ENCODE measurements at regions not wholly inside any gene's neighbourhood (a gene's known extent, or its start where the extent isn't known, plus 50 kb on each side); places are given as distances from the start of the nearest gene placed in this dataset.

GRCh38 chr11:8775734-8776133 lies 93.1 kb downstream of the RPL27A start:
- H3K27ac Mint-ChIP-seq, result no peak overlapping the region
- DNase-seq, result no peak
- no peaks in the 10 kb centered on the region for H3K9me3 Mint-ChIP-seq
- peaks cover 2% of the 10 kb centered on the region for H3K4me1 Mint-ChIP-seq
- H3K27me3 Mint-ChIP-seq, result peaks cover 5% of the 10 kb centered on the region
- CTCF ChIA-PET, result no interaction called here
- no peak overlapping the region for H3K4me3 Mint-ChIP-seq
- H3K36me3 Mint-ChIP-seq (ENCODE audit: low read depth), result no peaks in the 10 kb centered on the region
- POLR2A ChIA-PET, result no interaction called here

- no peak overlapping the region for H3K27ac Mint-ChIP-seq
- no peaks in the 10 kb centered on the region for H3K9me3 Mint-ChIP-seq
- ChIA-PET CTCF (no interaction called here), POLR2A (no interaction called here)
- no peaks in the 10 kb centered on the region for H3K36me3 Mint-ChIP-seq (ENCODE audit: low read depth)
- H3K4me1 Mint-ChIP-seq, result peaks cover 2% of the 10 kb centered on the region
- H3K27me3 Mint-ChIP-seq, result peaks cover 10% of the 10 kb centered on the region
- no peak overlapping the region for H3K4me3 Mint-ChIP-seq
- no peak for DNase-seq
These were observed 93.6 kb downstream of the RPL27A start for GRCh38 chr11:8776209-8776608.

DNA sequence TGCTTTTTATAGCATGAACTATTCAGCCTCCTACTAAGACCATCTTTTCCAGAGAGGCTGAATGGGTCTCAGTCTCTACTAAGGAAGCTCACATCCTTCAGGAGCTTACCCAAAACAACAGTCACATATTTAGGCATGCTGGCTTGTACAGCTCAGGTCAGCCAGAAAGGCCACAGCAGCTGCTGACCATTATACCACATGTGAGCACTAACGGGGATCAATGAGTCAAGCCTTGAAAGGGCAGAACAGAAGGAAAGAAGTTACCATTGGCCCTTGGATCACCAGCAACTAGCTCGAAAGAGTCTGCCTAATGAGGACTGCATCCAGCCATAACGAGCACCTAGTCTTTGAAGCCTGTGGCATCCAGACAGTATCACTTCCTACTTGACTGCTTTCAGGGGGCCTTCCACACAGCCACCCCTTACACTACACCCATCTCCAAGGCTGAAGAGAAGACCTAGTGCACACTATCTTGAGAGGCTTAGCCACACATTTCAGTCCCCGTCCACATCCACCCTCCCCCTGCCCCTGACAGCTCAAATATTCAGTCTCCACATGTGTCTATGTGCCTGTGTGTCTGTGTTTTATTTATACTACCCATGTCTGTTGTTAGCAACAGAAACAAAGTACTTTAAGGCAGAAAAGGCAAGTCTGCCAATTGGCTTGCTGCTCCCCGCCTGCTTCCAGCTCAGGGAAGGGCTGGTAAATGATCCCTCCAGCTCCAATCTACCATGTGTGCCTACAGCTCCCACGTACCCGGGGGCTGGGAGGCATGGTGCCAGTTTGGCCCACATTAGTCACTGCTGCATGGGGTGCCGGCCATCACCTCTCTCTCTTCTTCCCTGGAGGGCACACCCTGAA lies 95.5 kb downstream of the RPL27A start:
- DNase-seq, result no peak
- Mint-ChIP-seq H3K27me3 (peaks cover 17% of the 10 kb centered on the region), H3K27ac (no peak overlapping the region), H3K36me3 (ENCODE audit: low read depth) (no peaks in the 10 kb centered on the region), H3K4me3 (no peak overlapping the region), H3K4me1 (peaks cover 2% of the 10 kb centered on the region), H3K9me3 (no peaks in the 10 kb centered on the region)
- POLR2A ChIA-PET, result no interaction called here
- CTCF ChIA-PET, result interaction anchor here (0.6 to 1.5 kb wide), 5 partner anchors 9 to 819 kb away, joined by 3 to 7 read pairs (median 3); a partner anchor contains a TSS

DNA sequence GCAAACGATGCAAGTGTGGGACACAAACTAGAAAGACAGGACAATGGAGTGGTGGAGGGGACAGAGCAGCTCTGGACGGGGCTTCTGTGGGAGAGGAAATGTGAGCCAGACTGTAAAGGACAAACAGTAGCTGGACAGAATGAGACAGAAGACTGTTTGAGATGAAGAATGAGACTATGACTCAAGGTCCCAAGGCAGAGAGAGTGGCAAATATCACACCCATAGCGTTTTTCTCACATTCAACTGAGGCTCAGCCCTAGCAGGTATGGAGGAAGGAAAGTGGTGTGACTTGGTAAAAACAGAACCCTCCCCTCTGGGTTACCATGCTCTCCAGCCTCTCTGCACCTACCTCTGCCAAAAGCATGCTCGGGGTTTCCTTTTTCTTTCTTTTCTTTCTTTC lies 96.5 kb downstream of the RPL27A start:
- ChIA-PET POLR2A (no interaction called here), CTCF (interaction anchor here (0.9 kb wide), 1 partner anchor 38 kb away, joined by 3 read pairs; no protein-coding TSS in a partner anchor)
- H3K27me3 Mint-ChIP-seq, result peaks cover 19% of the 10 kb centered on the region

DNA sequence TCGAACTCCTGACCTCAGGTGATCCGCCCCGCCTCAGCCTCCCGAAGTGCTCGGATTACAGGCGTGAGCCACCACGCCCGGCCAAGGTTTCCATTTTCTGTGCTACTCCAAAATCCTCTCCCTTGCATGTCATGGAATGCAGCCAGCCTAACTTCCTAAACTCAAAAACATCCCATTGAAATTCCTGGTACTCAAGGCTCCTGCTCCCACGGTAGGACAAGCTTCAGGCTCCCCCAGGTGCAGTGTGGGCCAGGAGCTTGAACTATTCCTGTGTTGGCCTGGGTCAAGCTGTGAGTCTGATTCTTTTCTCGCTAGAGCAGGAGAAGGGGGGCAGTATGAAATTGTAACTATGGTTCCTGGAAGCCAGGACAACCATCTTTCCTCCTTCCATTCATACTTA lies 97.1 kb downstream of the RPL27A start:
- CTCF ChIA-PET, result no interaction called here
- POLR2A ChIA-PET, result no interaction called here
- H3K36me3 Mint-ChIP-seq (ENCODE audit: low read depth), result no peaks in the 10 kb centered on the region
- H3K27ac Mint-ChIP-seq, result no peak overlapping the region
- H3K9me3 Mint-ChIP-seq, result no peaks in the 10 kb centered on the region
- H3K4me1 Mint-ChIP-seq, result no peaks in the 10 kb centered on the region
- DNase-seq, result no peak
- no peak overlapping the region for H3K4me3 Mint-ChIP-seq
- peaks cover 19% of the 10 kb centered on the region for H3K27me3 Mint-ChIP-seq

More for the DNA sequence above, 96.5 kb downstream of the RPL27A start:
- DNase-seq, result no peak
- peaks cover 2% of the 10 kb centered on the region for H3K4me1 Mint-ChIP-seq
- H3K27ac Mint-ChIP-seq, result no peak overlapping the region
- no peaks in the 10 kb centered on the region for H3K36me3 Mint-ChIP-seq (ENCODE audit: low read depth)
- no peaks in the 10 kb centered on the region for H3K9me3 Mint-ChIP-seq
- no peak overlapping the region for H3K4me3 Mint-ChIP-seq

DNA sequence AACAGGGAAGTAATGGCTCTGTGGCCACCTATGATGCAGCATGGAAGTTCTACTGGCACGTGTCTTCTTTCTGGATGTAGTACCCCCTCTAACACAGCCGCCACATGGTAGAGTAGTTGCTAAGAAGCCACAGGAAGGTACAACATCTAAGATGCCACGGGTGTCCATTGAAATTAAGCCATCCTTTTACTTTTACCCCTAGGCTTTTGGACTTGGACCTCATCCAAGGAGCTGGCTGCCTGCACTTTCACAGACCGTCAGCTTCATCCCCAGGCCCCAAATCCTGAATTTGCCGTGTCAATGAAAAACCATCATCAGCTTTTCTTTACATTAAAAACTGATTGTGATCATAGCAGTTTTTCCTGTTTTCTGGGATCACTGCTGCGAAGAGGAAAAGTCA lies 102.4 kb downstream of the RPL27A start:
- Mint-ChIP-seq H3K27ac (no peak overlapping the region), H3K36me3 (ENCODE audit: low read depth) (no peaks in the 10 kb centered on the region), H3K4me1 (no peaks in the 10 kb centered on the region), H3K4me3 (no peak overlapping the region), H3K9me3 (no peaks in the 10 kb centered on the region), H3K27me3 (peaks cover 19% of the 10 kb centered on the region)
- POLR2A ChIA-PET, result no interaction called here
- no peak for DNase-seq
- CTCF ChIA-PET, result no interaction called here

- CTCF ChIA-PET, result no interaction called here
These were observed 102.9 kb downstream of the RPL27A start for GRCh38 chr11:8785457-8785856.

GRCh38 chr11:8785998-8786397 lies 103.4 kb downstream of the RPL27A start:
- H3K4me3 Mint-ChIP-seq, result no peak overlapping the region
- no peak overlapping the region for H3K27ac Mint-ChIP-seq

More at GRCh38 chr11:8785457-8785856, 102.9 kb downstream of the RPL27A start:
- Mint-ChIP-seq H3K4me3 (no peak overlapping the region), H3K9me3 (no peaks in the 10 kb centered on the region), H3K27ac (no peak overlapping the region), H3K4me1 (no peaks in the 10 kb centered on the region), H3K36me3 (ENCODE audit: low read depth) (no peaks in the 10 kb centered on the region), H3K27me3 (peaks cover 16% of the 10 kb centered on the region)
- POLR2A ChIA-PET, result no interaction called here
- DNase-seq, result no peak

DNA sequence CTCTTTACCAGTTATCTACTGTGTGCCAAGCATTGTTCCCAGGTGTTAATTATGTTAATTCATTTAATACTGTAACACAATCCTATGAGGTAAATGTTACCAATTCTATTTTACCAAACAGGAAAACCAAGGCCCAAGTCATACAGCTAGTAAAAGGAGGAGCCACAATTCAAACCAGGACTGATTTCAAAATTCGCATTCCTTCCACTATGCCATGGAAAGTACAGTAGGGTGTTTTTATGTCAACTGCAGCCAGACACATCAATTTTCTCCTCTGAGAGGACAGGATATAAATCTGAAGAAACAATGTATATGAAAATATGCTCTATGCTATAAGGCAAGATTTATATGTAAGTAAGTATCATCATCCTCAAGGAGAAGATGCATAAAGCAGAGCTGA lies 104.3 kb downstream of the RPL27A start:
- ChIA-PET POLR2A (no interaction called here), CTCF (interaction anchor here (0.6 to 1.4 kb wide), 2 partner anchors 9 to 23 kb away, joined by 3 to 4 read pairs; no protein-coding TSS in a partner anchor)
- no peaks in the 10 kb centered on the region for H3K9me3 Mint-ChIP-seq
- H3K27me3 Mint-ChIP-seq, result peaks cover 3% of the 10 kb centered on the region
- H3K4me1 Mint-ChIP-seq, result no peaks in the 10 kb centered on the region
- DNase-seq, result no peak
- H3K27ac Mint-ChIP-seq, result no peak overlapping the region
- no peaks in the 10 kb centered on the region for H3K36me3 Mint-ChIP-seq (ENCODE audit: low read depth)
- H3K4me3 Mint-ChIP-seq, result no peak overlapping the region

More at GRCh38 chr11:8785998-8786397, 103.4 kb downstream of the RPL27A start:
- Mint-ChIP-seq H3K4me1 (no peaks in the 10 kb centered on the region), H3K27me3 (peaks cover 11% of the 10 kb centered on the region), H3K36me3 (ENCODE audit: low read depth) (no peaks in the 10 kb centered on the region), H3K9me3 (no peaks in the 10 kb centered on the region)
- ChIA-PET POLR2A (no interaction called here), CTCF (no interaction called here)
- no peak for DNase-seq

DNA sequence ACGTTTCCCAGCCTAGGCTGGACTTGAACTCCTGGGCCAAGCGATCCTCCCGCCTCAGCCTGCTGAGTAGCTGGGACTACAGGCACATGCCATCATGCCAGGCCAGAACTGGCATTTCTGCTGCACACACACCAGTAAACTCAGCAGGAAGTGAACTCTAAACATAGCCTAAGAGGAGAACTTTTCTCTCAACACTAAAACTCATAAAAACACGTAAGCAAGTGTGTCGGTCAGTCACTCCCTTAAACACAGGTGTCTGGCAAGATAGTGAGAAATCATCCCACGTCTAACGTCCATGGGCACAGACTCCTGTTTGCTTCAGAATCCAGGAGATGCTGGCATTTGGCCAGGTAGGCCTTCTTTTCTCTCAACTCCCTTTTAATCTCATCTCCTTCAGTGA lies 104.8 kb downstream of the RPL27A start:
- peaks cover 3% of the 10 kb centered on the region for H3K27me3 Mint-ChIP-seq
- no peak for DNase-seq
- H3K4me3 Mint-ChIP-seq, result no peak overlapping the region
- H3K27ac Mint-ChIP-seq, result no peak overlapping the region
- no peaks in the 10 kb centered on the region for H3K36me3 Mint-ChIP-seq (ENCODE audit: low read depth)
- ChIA-PET CTCF (interaction anchor here (1.4 kb wide), 1 partner anchor 10 kb away, joined by 4 read pairs; no protein-coding TSS in a partner anchor), POLR2A (no interaction called here)
- no peaks in the 10 kb centered on the region for H3K9me3 Mint-ChIP-seq
- no peaks in the 10 kb centered on the region for H3K4me1 Mint-ChIP-seq

- Mint-ChIP-seq H3K4me3 (no peak overlapping the region), H3K36me3 (ENCODE audit: low read depth) (no peaks in the 10 kb centered on the region), H3K27ac (no peak overlapping the region), H3K9me3 (no peaks in the 10 kb centered on the region), H3K27me3 (peaks cover 6% of the 10 kb centered on the region), H3K4me1 (no peaks in the 10 kb centered on the region)
- DNase-seq, result no peak
- ChIA-PET CTCF (interaction anchor here (0.7 to 1.8 kb wide), 2 partner anchors 9 to 12 kb away, joined by 3 to 6 read pairs; no protein-coding TSS in a partner anchor), POLR2A (no interaction called here)
These were observed 106.0 kb downstream of the RPL27A start for GRCh38 chr11:8788616-8789015.

DNA sequence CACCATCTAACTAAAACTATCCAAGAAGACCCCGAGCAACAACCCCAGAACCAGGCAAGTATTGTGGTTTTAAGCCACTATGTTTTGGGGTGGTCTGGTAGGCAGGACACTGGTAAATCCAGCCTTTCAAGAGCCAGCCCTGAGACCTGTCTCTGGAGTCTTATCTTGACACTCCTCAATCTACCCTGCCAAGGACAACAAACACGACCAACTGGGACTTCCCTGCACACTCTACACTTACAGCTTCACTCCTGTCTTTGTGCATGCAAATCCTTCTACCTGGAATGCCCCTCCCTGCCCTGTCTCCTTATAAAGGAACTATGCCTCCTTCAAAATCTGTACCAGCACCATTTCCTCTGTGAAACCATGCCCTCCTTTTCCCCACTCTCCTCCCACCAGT lies 107.3 kb downstream of the RPL27A start:
- H3K27ac Mint-ChIP-seq, result no peak overlapping the region
- H3K27me3 Mint-ChIP-seq, result peaks cover 11% of the 10 kb centered on the region
- H3K4me1 Mint-ChIP-seq, result no peaks in the 10 kb centered on the region
- DNase-seq, result no peak
- ChIA-PET POLR2A (no interaction called here), CTCF (interaction anchor here (0.5 to 1.8 kb wide), 2 partner anchors 10 to 202 kb away, joined by 3 to 6 read pairs; no protein-coding TSS in a partner anchor)
- no peaks in the 10 kb centered on the region for H3K36me3 Mint-ChIP-seq (ENCODE audit: low read depth)
- H3K9me3 Mint-ChIP-seq, result no peaks in the 10 kb centered on the region
- no peak overlapping the region for H3K4me3 Mint-ChIP-seq

DNA sequence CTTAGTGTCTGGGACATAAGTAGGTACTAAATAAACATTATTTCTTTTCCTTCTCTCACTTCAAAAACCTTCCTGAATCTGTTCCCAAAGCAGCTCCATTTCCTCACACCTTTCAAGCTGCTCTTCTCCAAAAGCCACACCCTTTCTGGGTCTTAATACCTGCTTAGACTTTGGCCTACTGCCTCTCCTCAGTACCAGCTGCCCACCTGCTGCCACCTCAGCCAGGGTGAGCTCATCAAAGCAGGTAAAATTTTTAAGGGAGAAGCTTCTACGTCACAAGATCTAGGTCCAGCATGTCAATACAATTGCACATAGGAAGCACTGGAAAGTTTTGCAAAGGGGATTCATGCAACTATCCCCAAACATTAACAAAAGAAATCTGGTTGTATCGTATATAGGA lies 108.4 kb downstream of the RPL27A start:
- H3K27ac Mint-ChIP-seq, result peak overlapping the region; percentile 15
- no peaks in the 10 kb centered on the region for H3K36me3 Mint-ChIP-seq (ENCODE audit: low read depth)
- ChIA-PET POLR2A (no interaction called here), CTCF (no interaction called here)
- DNase-seq, result no peak
- no peaks in the 10 kb centered on the region for H3K4me1 Mint-ChIP-seq
- no peaks in the 10 kb centered on the region for H3K9me3 Mint-ChIP-seq
- H3K4me3 Mint-ChIP-seq, result no peak overlapping the region
- peaks cover 11% of the 10 kb centered on the region for H3K27me3 Mint-ChIP-seq

GRCh38 chr11:8792710-8793109 lies 110.1 kb downstream of the RPL27A start:
- ChIA-PET CTCF (no interaction called here), POLR2A (no interaction called here)
- peaks cover 2% of the 10 kb centered on the region for H3K4me1 Mint-ChIP-seq
- no peak overlapping the region for H3K4me3 Mint-ChIP-seq
- peaks cover 20% of the 10 kb centered on the region for H3K27me3 Mint-ChIP-seq
- H3K27ac Mint-ChIP-seq, result no peak overlapping the region
- DNase-seq, result no peak
- no peaks in the 10 kb centered on the region for H3K9me3 Mint-ChIP-seq
- no peaks in the 10 kb centered on the region for H3K36me3 Mint-ChIP-seq (ENCODE audit: low read depth)

Data from activated CD4-positive, alpha-beta T cell treated with anti-CD3 and anti-CD28 coated beads, Interleukin-2, amount 10 ng/mL, durations not matched to agents 7 days and 5 days (primary cell).